Hepatocyte (in vitro differentiated cells): ENCODE measurements at regions not wholly inside any gene's neighbourhood (a gene's known extent, or its start where the extent isn't known, plus 50 kb on each side); places are given as distances from the start of the nearest gene placed in this dataset.

ENCODE experiments used
- DNase-seq: peaks from one replicate; pipeline ENCODE4 v3.0.0-alpha.2; 2016; ENCODE audit warnings: low spot score
- H2AFZ ChIP-seq: fragments of 200-600 bp; sonication (generic); 2 replicates; pipeline ENCODE4 v1.6.0; 2016; ENCODE audit warnings: antibody characterized with exemption, mild to moderate bottlenecking
- H3K27ac ChIP-seq: fragments of 200-600 bp; sonication (generic); 2 replicates; pipeline ENCODE4 v1.5.1; 2016; ENCODE audit warnings: mild to moderate bottlenecking
- H3K27me3 ChIP-seq: fragments of 200-600 bp; sonication (generic); 2 replicates; pipeline ENCODE4 v1.6.1; 2016
- H3K36me3 ChIP-seq: fragments of 200-600 bp; sonication (generic); replicated peaks from 2 replicates; pipeline ENCODE4 v1.5.1; 2016; ENCODE audit warnings: low read depth; ENCODE audit not compliant: insufficient read depth
- H3K4me1 ChIP-seq: fragments of 200-600 bp; sonication (generic); 2 replicates; pipeline ENCODE4 v1.5.1; 2016; ENCODE audit warnings: mild to moderate bottlenecking, moderate library complexity; ENCODE audit not compliant: insufficient read depth
- H3K4me2 ChIP-seq: fragments of 200-600 bp; sonication (generic); 2 replicates; pipeline ENCODE4 v1.6.0; 2016
- H3K4me3 ChIP-seq: fragments of 200-600 bp; sonication (generic); 2 replicates; pipeline ENCODE4 v1.5.1; 2016; ENCODE audit warnings: mild to moderate bottlenecking
- H3K79me2 ChIP-seq: fragments of 200-600 bp; sonication (generic); 2 replicates; pipeline ENCODE4 v1.6.0; 2017; ENCODE audit warnings: mild to moderate bottlenecking
- H3K9me2 ChIP-seq: fragments of 200-600 bp; sonication (generic); replicated peaks from 2 replicates; pipeline ENCODE4 v1.6.0; 2017; ENCODE audit warnings: mild to moderate bottlenecking; ENCODE audit not compliant: insufficient read depth
- H3K9me3 ChIP-seq: fragments of 200-600 bp; sonication (generic); 2 replicates; pipeline ENCODE4 v1.5.1; 2016; ENCODE audit warnings: low read depth, mild to moderate bottlenecking
- H4K20me1 ChIP-seq: fragments of 200-600 bp; sonication (generic); 2 replicates; pipeline ENCODE4 v1.6.0; 2016; ENCODE audit warnings: mild to moderate bottlenecking; ENCODE audit not compliant: insufficient read depth, poor library complexity, severe bottlenecking
- EZH2 ChIP-seq: fragments of 200-600 bp; sonication (generic); IDR thresholded peaks from 2 replicates; pipeline ENCODE4 v1.6.1; 2016; ENCODE audit warnings: antibody characterized with exemption, mild to moderate bottlenecking, borderline replicate concordance
- EZH2phosphoT487 ChIP-seq: fragments of 200-600 bp; sonication (generic); IDR thresholded peaks from one replicate; pipeline ENCODE4 v1.6.1; 2018; ENCODE audit warnings: antibody characterized with exemption, mild to moderate bottlenecking, low read depth, moderate library complexity; ENCODE audit not compliant: unreplicated experiment, severe bottlenecking
- WGBS: methylation state at CpG from one replicate; pipeline ENCODE4 v1.1.6; 2016; ENCODE audit warnings: low lambda C conversion rate; ENCODE audit errors: missing lambda C conversion rate; 5-methylcytosine and 5-hydroxymethylcytosine counted together
- TF ChIP-seq, protein P1 (sequence below): fragments of 200-600 bp; sonication (generic); IDR thresholded peaks from 2 replicates; pipeline ENCODE4 v1.5.1; 2016; ENCODE audit warnings: antibody characterized with exemption, mild to moderate bottlenecking; ENCODE audit not compliant: poor library complexity

GRCh38 chr3:34584971-34585370 is 786.5 kb downstream of the PDCD6IP start:
- Histone ChIP-seq H3K36me3 (no peaks in the 10 kb centered on the region), H2AFZ (no peak overlapping the region), H3K9me2 (no peaks in the 10 kb centered on the region), H3K27ac (no peak overlapping the region), H3K27me3 (no peaks in the 10 kb centered on the region), H3K4me1 (no peaks in the 10 kb centered on the region), H3K4me3 (no peak overlapping the region), H4K20me1 (no peaks in the 10 kb centered on the region), H3K79me2 (no peaks in the 10 kb centered on the region), H3K9me3 (no peaks in the 10 kb centered on the region), H3K4me2 (no peak overlapping the region)
- no peak for TF ChIP-seq EZH2
- no peak for TF ChIP-seq EZH2phosphoT487
- TF ChIP-seq, protein P1, sequence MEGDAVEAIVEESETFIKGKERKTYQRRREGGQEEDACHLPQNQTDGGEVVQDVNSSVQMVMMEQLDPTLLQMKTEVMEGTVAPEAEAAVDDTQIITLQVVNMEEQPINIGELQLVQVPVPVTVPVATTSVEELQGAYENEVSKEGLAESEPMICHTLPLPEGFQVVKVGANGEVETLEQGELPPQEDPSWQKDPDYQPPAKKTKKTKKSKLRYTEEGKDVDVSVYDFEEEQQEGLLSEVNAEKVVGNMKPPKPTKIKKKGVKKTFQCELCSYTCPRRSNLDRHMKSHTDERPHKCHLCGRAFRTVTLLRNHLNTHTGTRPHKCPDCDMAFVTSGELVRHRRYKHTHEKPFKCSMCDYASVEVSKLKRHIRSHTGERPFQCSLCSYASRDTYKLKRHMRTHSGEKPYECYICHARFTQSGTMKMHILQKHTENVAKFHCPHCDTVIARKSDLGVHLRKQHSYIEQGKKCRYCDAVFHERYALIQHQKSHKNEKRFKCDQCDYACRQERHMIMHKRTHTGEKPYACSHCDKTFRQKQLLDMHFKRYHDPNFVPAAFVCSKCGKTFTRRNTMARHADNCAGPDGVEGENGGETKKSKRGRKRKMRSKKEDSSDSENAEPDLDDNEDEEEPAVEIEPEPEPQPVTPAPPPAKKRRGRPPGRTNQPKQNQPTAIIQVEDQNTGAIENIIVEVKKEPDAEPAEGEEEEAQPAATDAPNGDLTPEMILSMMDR, result no peak
- DNase-seq, result no peak
- WGBS, result 72% methylated on average over 1 of the region's 1 CpG

GRCh38 chr3:34599595-34599994 is 801.2 kb downstream of the PDCD6IP start:
- H3K4me2 ChIP-seq, result no peak overlapping the region
- no peaks in the 10 kb centered on the region for H3K79me2 ChIP-seq
- DNase-seq, result no peak
- TF ChIP-seq, protein P1, result no peak
- TF ChIP-seq EZH2phosphoT487, result no peak
- TF ChIP-seq EZH2, result no peak
- no peak overlapping the region for H2AFZ ChIP-seq
- H3K4me3 ChIP-seq, result no peak overlapping the region
- no peaks in the 10 kb centered on the region for H3K27me3 ChIP-seq
- H3K4me1 ChIP-seq, result no peaks in the 10 kb centered on the region
- H3K27ac ChIP-seq, result no peak overlapping the region
- H4K20me1 ChIP-seq, result no peaks in the 10 kb centered on the region
- H3K36me3 ChIP-seq, result no peaks in the 10 kb centered on the region
- WGBS, result 85% methylated on average over 2 of the region's 2 CpGs
- H3K9me2 ChIP-seq, result no peaks in the 10 kb centered on the region
- no peaks in the 10 kb centered on the region for H3K9me3 ChIP-seq

- Histone ChIP-seq H3K4me2 (no peak overlapping the region), H3K4me3 (no peak overlapping the region), H3K4me1 (no peaks in the 10 kb centered on the region), H3K9me3 (no peaks in the 10 kb centered on the region), H3K36me3 (no peaks in the 10 kb centered on the region), H4K20me1 (no peaks in the 10 kb centered on the region), H3K27ac (no peak overlapping the region), H2AFZ (no peak overlapping the region), H3K27me3 (no peaks in the 10 kb centered on the region), H3K9me2 (no peaks in the 10 kb centered on the region), H3K79me2 (no peaks in the 10 kb centered on the region)
- TF ChIP-seq EZH2 (no peak), EZH2phosphoT487 (no peak)
- TF ChIP-seq, protein P1, result no peak
- 75% methylated on average over 2 of the region's 2 CpGs for WGBS
- DNase-seq, result no peak
These were observed 821.6 kb downstream of the PDCD6IP start for GRCh38 chr3:34619990-34620389.

- H3K9me3 ChIP-seq, result no peaks in the 10 kb centered on the region
- no peak for DNase-seq
- H3K9me2 ChIP-seq, result no peaks in the 10 kb centered on the region
- TF ChIP-seq EZH2phosphoT487, result no peak
- TF ChIP-seq, protein P1, result no peak
- TF ChIP-seq EZH2, result no peak
- no peaks in the 10 kb centered on the region for H4K20me1 ChIP-seq
- no peaks in the 10 kb centered on the region for H3K36me3 ChIP-seq
- no peaks in the 10 kb centered on the region for H3K4me1 ChIP-seq
- no peak overlapping the region for H3K4me3 ChIP-seq
- H3K27me3 ChIP-seq, result no peaks in the 10 kb centered on the region
- H3K79me2 ChIP-seq, result no peaks in the 10 kb centered on the region
- H2AFZ ChIP-seq, result no peak overlapping the region
- no peak overlapping the region for H3K4me2 ChIP-seq
- no peak overlapping the region for H3K27ac ChIP-seq
These were observed 828.3 kb downstream of the PDCD6IP start for GRCh38 chr3:34626699-34627098.
